ENCODE measurements at regions not wholly inside any gene's neighbourhood (a gene's known extent, or its start where the extent isn't known, plus 50 kb on each side); places are given as distances from the start of the nearest gene placed in this dataset.

DNA sequence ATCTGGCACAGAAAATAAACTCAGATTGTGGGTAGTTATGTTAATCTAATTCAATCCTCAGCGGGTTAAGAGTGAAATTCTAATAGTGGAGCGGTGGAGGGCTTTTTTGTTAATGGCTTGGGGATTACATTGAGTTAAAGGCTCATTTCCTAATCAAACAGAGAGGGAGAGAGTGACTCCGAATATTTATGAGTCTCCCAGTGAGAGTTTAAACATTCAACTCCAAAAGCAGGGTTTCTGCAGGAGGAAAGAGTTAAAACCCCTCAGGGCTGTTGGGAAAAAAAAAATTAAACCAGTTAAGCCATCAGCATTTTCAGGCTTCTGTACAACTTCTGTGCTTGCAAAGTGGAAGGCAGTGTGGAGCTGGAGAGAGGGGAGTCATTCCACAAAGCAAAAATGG is 62.1 kb upstream of the ESRRB start:
- TF ChIP-seq CTCF (IDR thresholded peaks at IDR 0.05 in 8 of 11, conservative IDR thresholded peaks at IDR 0.05 in 3 of 11) (no peak), POLR2A (IDR thresholded peaks at IDR 0.05) (no peak), POLR2AphosphoS5 (IDR thresholded peaks at IDR 0.05) (no peak)

All from spleen (tissue), 7 donors.